ENCODE measurements at regions not wholly inside any gene's neighbourhood (a gene's known extent, or its start where the extent isn't known, plus 50 kb on each side); places are given as distances from the start of the nearest gene placed in this dataset.

GRCh38 chr3:176074096-176074495 lies 1123.2 kb downstream of the TBL1XR1 start:
- no peak for DNase-seq (ENCODE audit: extremely low read depth in 1 of 4, low spot score in 3 of 4)
- FAIRE-seq = no peak
- intact Hi-C loops (cut with micrococcal nuclease) = no loop called here
- ChIA-PET POLR2A (no interaction called here), CTCF (ENCODE audit: low intra/inter-chr PET ratio) (no interaction called here)
- no peaks in the 10 kb centered on the region for H3K79me2 ChIP-seq (ENCODE audit: control insufficient read depth, insufficient read depth, low read length)
- no peaks in the 10 kb centered on the region for H4K20me1 ChIP-seq (replicated peaks; ENCODE audit: control insufficient read depth, insufficient read depth, low read length)
- H3K4me3 ChIP-seq = no peak overlapping the region
- no peak overlapping the region for H2AFZ ChIP-seq (ENCODE audit: low read depth, low read length)
- in situ Hi-C loops (cut with MboI) = no loop called here
- H3K27ac ChIP-seq (ENCODE audit: extremely low read depth, low read depth, low read length) = no peak overlapping the region
- no peaks in the 10 kb centered on the region for H3K4me1 ChIP-seq (replicated peaks in 1 of 2; ENCODE audit: control insufficient read depth in 2 of 2, insufficient read depth in 2 of 2, low read length in 2 of 2)
- BruUV-seq (replicated peaks) = no TSS peak
- H3K9ac ChIP-seq (ENCODE audit: insufficient read depth in 1 of 2, low read depth in 2 of 2, low read length in 2 of 2) = no peak overlapping the region
- no peaks in the 10 kb centered on the region for H3K27me3 ChIP-seq (ENCODE audit: control insufficient read depth in 2 of 2, insufficient read depth in 2 of 2, low read length in 2 of 2)
- 0% methylated on average over 2 of the region's 2 CpGs for WGBS (ENCODE audit: insufficient coverage, low coverage, missing lambda C conversion rate)
- TF ChIP-seq, protein P1, sequence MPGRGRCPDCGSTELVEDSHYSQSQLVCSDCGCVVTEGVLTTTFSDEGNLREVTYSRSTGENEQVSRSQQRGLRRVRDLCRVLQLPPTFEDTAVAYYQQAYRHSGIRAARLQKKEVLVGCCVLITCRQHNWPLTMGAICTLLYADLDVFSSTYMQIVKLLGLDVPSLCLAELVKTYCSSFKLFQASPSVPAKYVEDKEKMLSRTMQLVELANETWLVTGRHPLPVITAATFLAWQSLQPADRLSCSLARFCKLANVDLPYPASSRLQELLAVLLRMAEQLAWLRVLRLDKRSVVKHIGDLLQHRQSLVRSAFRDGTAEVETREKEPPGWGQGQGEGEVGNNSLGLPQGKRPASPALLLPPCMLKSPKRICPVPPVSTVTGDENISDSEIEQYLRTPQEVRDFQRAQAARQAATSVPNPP (IDR thresholded peaks at IDR 0.05; ENCODE audit: borderline replicate concordance, insufficient read depth, insufficient read length) = no peak
- TF ChIP-seq LCOR (CRISPR knock-in tag; IDR thresholded peaks at IDR 0.05) = no peak
- no peak for TF ChIP-seq JUNB (CRISPR knock-in tag; conservative IDR thresholded peaks at IDR 0.05)
- no peak for TF ChIP-seq ELF4 (CRISPR knock-in tag; IDR thresholded peaks at IDR 0.05)
- no peak overlapping the region for H3K4me2 ChIP-seq (ENCODE audit: insufficient read depth, low read length)
- no peaks in the 10 kb centered on the region for H3K36me3 ChIP-seq (ENCODE audit: control insufficient read depth, insufficient read depth, low read length)
- no peak for ATAC-seq
- no peaks in the 10 kb centered on the region for H3K9me1 ChIP-seq (ENCODE audit: control insufficient read depth, insufficient read depth, low read length)
- H3K9me3 ChIP-seq (replicated peaks; ENCODE audit: control insufficient read depth, insufficient read depth, low read depth, low read length) = no peaks in the 10 kb centered on the region

- WGBS (ENCODE audit: insufficient coverage, low coverage, missing lambda C conversion rate) = 0% methylated on average over 2 of the region's 2 CpGs
- no peaks in the 10 kb centered on the region for H3K4me1 ChIP-seq (replicated peaks in 1 of 2; ENCODE audit: control insufficient read depth in 2 of 2, insufficient read depth in 2 of 2, low read length in 2 of 2)
- DNase-seq (ENCODE audit: extremely low read depth in 1 of 4, low spot score in 3 of 4) (no peak), ATAC-seq (no peak), FAIRE-seq (no peak)
- no peaks in the 10 kb centered on the region for H3K9me1 ChIP-seq (ENCODE audit: control insufficient read depth, insufficient read depth, low read length)
- in situ Hi-C loops (cut with MboI) (no loop called here), intact Hi-C loops (cut with micrococcal nuclease) (no loop called here)
- H3K36me3 ChIP-seq (ENCODE audit: control insufficient read depth, insufficient read depth, low read length) = no peaks in the 10 kb centered on the region
- ChIA-PET POLR2A (no interaction called here), CTCF (ENCODE audit: low intra/inter-chr PET ratio) (no interaction called here)
- H3K9me3 ChIP-seq (replicated peaks; ENCODE audit: control insufficient read depth, insufficient read depth, low read depth, low read length) = no peaks in the 10 kb centered on the region
- no peak overlapping the region for H3K9ac ChIP-seq (ENCODE audit: insufficient read depth in 1 of 2, low read depth in 2 of 2, low read length in 2 of 2)
- no peak overlapping the region for H3K27ac ChIP-seq (ENCODE audit: extremely low read depth, low read depth, low read length)
- H4K20me1 ChIP-seq (replicated peaks; ENCODE audit: control insufficient read depth, insufficient read depth, low read length) = no peaks in the 10 kb centered on the region
- no peaks in the 10 kb centered on the region for H3K27me3 ChIP-seq (ENCODE audit: control insufficient read depth in 2 of 2, insufficient read depth in 2 of 2, low read length in 2 of 2)
- no peak overlapping the region for H3K4me2 ChIP-seq (ENCODE audit: insufficient read depth, low read length)
- H2AFZ ChIP-seq (ENCODE audit: low read depth, low read length) = no peak overlapping the region
- no peak overlapping the region for H3K4me3 ChIP-seq
- no peaks in the 10 kb centered on the region for H3K79me2 ChIP-seq (ENCODE audit: control insufficient read depth, insufficient read depth, low read length)
- no TSS peak for BruUV-seq (replicated peaks)
- no peak for TF ChIP-seq BDP1 (IDR thresholded peaks at IDR 0.05; ENCODE audit: insufficient read depth, insufficient read length)
- no peak for TF ChIP-seq JUN (IDR thresholded peaks at IDR 0.05; ENCODE audit: borderline replicate concordance, low read depth, low read length)
- TF ChIP-seq JUN (CRISPR knock-in tag; IDR thresholded peaks at IDR 0.05; ENCODE audit: borderline replicate concordance) = no peak
- no peak for TF ChIP-seq PHF8 (IDR thresholded peaks at IDR 0.05; ENCODE audit: borderline replicate concordance, low read length)
These were observed 1125.3 kb downstream of the TBL1XR1 start for GRCh38 chr3:176071943-176072342.

All from K562 (cell line).